HG02610 (cell line): ENCODE measurements at regions not wholly inside any gene's neighbourhood (a gene's known extent, or its start where the extent isn't known, plus 50 kb on each side); places are given as distances from the start of the nearest gene placed in this dataset.
"Not testable (repeated sequence)": the region's sequence is repeated elsewhere in the genome, so short reads cannot be mapped to it uniquely, and the experiment has no call there.

ENCODE experiments used
- ATAC-seq: cut with Tn5 transposase; IDR thresholded peaks from one replicate; pipeline ENCODE4 v1.9.1; 2021; ENCODE audit warnings: mild to moderate bottlenecking, moderate library complexity; ENCODE audit not compliant: unreplicated experiment

DNA sequence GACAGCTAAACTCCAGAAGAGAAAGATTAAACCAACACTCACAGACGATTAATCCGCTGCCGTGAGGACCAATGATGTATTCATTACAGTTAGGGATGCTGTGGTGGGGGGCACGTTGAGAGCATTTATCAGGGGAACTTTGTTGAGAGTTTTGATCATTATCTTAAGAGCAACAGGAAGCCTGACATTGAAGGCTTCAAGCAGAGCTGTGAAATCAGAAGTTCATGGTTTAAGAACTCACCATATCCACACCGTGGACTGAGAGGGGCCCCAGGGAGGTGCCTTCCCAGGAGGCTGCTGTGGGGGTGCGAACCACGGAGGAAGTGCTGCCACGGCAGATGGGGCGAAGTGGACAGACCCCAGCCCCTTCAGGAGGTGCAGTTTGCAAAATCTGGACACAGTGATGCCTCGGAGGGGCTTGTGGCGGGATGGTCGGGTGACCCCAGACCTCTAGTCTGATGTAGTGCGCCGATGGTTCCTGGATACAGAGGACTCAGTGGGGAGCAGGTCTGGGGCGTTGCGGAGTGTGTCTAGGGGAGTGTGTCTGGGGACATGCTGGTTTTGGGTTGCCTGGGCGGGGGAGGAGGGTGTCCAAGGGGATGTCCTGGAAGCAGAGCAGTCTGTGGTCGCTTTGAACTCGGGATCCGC lies 73.0 kb downstream of the DIO3 start:
- no peak for ATAC-seq

DNA sequence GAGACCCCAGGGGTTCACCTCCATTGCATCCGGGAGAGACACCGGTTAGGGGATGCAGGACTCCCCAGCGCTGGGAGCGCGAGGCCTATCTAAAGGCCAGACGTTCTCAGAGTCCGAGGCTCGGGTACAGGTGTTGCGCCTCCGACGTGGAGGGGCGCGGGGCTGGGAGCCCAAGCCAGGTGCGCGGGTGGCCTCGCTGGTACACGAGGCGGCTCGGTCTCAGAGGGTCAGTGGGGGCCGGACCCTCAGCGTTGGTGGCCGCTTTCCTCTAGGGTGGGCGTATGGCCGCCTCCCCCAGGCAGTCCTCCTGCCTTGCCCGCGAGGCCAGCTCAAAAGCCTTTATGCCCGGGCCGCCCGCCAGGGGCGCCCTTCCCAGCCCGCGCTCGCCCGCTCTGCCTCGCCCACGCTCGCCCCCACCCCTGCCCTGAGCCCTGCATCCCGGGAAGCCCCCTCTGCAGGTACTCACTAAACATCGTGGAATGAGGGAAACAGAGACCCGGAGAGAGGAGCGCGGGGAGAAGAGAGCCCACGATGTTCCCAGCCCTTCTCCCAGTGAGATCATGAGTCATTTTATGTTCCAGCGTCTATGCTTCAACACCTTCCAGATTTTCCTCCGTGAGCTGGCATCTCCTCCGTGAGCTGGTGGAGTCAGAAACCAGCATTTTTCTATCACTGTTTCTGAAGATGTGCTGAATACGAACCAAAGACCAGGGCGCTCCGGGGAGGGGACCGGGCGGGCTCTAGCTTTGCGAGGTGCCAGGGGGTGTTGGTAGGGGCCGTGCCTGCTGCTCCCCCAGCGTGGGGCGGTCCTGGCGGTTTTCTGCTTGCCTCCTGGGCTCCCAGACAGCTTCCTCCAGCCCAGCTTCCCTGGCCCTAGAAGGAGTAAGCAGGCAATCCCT lies 73.8 kb downstream of the DIO3 start:
- ATAC-seq = no peak

DNA sequence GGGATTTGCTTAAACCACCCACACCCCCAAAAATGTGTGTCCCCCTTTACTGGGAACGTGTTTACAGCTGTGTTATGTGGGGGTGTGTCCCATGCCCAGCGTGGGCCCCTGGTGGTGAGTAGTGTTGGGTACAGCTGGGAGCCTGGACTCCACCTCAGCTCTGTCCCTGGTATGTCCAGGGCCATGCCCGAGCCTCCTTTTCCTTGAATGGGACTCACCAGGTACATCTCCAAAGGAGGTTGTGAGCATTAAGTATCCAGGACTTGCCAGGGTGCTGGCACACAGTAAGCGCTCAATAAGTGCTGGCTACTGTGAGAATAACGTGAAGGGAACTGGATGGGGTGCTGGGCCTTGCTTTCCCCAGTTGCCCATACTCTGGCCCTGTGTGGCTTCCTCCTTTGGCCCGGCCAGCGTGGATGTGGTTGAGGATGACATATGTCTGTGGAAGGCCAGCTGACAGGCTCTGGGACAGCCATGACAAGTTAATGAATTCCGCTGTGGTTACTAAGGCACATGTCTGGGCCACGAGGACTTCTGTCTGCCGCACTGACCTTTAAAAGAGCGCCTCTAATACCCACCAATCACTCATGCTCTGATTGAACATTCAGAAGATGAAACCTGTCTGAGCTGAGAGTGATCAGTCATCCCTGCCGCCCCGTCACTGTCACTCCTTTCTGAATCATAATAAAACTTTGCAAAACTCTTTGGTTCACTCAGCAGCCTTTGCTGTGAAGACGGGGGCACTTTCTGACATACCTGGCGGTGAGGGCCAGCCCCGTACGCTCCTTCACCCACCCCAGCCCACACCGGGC lies 74.7 kb downstream of the DIO3 start:
- peak; percentile 85 for ATAC-seq

DNA sequence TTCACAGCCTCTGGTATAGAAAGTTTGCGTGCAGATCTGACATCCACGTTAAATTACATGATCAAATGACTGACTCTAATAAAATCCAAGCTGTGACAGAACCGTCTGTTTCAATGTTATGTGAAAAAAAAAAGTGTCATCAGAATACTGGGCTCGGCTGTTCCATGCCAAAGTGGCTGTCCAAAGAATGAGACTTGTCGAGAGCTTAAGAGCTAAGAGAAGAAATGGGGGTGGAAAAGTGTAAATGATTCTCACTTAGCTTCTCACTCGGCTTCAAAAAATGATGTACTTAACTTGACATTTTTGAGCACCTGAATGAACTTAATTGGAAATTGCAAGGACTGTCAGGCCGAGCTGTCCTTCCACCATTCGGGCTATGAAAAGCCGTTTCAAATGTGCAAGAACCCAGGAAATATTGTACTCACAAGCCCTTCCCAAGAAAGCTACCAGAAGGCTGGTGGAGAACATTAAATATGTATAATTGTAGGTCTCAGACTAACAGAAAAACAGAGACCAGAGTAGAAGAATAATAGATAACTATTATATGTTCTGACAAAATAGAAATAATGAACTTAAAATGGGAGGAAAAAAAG lies 78.0 kb downstream of the DIO3 start:
- ATAC-seq = no peak

DNA sequence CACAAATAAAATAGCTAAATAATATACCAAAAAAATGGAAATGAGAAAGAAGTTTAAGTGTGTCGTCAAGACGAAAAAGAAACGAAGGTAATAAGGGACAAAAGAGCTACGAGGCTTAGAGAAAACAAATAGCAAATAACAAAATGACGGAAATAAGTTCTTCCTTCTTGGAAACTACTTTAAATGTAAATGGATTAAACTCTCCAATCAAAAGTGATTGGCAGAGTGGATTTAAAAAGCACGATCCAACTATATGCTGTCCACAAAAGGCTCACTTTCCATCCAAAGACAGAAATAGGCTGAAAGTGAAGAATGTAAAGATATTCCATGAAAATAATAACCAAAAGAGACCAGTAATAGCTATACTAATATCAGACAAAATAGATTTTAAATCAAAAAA lies 82.4 kb downstream of the DIO3 start:
- ATAC-seq = no peak

DNA sequence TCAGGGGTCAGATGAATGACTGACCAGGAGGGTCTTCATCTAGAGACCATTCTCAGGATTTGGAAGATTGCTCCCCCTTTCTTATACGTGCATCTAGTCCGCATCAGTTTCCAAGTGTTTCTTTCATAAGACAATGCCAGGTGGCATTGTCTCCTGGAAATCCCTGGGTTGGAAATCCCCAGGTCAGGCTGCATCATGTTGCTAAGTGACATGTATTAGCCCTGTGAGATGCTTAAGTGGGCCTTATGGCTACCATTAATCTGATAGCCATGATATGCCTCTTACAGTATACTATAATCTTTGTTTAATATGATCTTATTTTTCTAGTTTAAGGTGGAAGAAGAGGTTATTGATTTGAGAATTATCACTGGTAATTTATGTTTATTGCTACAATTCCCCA lies 92.8 kb downstream of the DIO3 start:
- no peak for ATAC-seq

DNA sequence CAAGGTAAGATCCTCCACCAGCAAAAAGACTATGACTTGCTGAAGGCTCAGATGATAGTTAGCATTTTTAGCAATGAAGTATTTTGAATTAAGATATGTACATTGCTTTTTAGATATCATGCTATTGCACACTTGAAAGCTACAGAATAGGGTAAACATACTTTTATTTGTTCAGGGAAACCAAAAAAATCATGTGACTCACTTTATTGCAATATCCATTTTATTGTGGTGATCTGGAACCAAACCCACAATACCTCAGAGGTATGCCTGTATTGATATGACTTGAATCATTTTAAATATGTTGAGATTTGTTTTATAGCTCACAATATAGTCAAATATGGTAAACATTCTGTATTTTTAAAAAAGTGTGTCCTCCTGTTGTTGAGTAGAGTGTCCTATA lies 96.1 kb downstream of the DIO3 start:
- no peak for ATAC-seq

DNA sequence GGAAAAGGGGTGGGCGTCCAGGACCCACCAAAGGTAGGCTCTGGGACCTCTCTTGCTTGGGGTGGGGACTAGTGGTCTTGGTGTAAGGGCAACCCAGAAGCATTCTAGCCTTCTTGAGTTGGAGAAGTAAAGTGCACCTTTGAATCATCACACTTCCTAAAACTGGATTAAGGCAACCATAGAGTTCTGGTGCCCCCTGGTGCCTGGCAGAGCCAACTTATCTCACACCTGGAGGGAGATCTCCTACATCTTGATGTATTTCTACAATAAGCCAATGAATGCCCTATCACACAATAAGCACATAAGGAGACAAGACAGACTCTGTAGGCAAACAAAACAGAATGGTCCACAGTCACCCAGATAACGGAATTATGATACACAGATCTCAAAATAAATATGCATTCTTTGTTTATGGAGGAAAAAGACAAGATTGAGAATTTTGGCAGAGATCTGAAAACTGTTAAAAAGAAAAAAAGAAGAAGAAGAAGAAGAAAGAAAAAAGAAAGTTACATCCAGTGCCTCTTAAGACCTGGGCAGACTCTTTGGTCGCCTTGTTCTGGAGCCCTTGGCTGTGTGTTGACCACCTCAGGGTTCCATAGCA lies 95.9 kb upstream of the PPP2R5C start:
- no peak for ATAC-seq

DNA sequence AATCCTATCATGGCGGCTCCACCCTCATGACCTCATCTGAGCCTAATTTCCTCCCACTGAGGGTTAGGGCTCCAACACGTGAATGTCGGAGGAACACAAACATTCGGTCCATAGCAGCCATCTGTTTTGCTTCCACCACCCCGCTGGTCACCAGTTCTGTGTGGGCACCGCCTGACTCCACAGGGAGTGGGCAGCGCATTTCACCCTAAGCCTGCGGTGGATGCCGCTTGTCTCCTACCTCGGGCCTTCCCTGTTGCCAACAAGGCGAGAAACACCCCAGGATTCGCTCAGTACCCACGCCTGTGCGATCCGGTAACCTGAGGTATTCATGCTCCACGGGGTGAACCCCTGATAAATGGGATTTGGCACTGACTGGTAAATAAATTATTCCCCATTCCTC lies 95.2 kb upstream of the PPP2R5C start:
- ATAC-seq = no peak

DNA sequence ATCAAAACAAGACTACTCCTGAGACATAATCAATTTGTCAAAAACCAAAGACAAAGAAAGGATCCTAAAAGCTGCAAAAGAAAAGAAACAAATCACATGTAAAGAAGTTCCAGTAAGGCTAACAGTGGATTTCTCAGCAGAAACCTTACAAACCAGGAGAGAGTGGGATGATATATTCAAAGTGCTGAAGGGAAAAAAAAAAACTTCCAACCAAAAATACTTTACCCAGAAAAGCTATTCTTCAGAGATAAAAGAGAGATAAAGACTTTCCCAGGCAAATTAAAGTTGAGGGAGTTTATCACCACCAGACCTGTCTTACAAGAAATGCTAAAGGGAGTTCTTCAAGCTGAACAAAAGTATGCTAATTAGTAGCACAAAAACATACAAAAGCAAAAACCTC lies 91.9 kb upstream of the PPP2R5C start:
- no peak for ATAC-seq

DNA sequence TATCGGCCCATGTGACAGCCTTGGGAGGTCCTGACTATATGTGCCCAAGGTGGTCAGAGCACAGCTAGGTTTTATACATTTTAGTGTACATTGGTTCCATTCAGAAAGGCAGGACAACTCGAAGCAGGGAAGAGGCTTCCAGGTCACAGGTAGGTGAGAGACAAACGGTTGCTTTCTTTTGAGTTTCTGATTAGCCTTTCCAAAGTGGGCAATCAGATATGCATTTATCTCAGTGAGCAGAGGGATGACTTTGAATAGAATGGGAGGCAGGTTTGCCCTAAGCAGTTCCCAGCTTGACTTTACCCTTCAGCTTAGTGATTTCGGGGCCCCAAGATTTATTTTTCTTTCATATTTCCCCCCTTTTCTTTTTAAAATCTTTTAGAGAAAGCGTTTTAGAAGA lies 87.6 kb upstream of the PPP2R5C start:
- ATAC-seq = no peak

DNA sequence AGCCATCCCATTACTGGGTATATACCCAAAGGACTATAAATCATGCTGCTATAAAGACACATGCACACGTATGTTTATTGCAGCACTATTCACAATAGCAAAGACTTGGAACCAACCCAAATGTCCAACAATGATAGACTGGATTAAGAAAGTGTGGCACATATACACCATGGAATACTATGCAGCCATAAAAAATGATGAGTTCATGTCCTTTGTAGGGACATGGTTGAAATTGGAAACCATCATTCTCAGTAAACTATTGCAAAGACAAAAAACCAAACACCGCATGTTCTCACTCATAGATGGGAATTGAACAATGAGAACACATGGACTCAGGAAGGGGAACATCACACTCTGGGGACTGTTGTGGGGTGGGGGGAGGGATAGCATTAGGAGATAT lies 85.7 kb upstream of the PPP2R5C start:
- not testable (repeated sequence) for ATAC-seq

DNA sequence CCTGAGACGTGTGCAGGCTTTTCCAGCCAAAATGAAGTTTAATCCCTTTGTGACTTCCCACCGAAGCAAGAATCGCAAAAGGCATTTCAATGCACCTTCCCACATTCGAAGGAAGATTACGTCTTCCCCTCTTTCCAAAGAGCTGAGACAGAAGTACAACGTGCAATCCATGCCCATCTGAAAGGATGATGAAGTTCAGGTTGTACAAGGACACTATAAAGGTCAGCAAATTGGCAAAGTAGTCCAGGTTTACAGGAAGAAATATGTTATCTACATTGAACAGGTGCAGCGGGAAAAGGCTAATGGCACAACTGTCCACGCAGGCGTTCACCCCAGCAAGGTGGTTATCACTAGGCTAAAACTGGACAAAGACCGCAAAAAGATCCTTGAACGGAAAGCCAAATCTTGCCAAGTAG lies 83.6 kb upstream of the PPP2R5C start:
- not testable (repeated sequence) for ATAC-seq

DNA sequence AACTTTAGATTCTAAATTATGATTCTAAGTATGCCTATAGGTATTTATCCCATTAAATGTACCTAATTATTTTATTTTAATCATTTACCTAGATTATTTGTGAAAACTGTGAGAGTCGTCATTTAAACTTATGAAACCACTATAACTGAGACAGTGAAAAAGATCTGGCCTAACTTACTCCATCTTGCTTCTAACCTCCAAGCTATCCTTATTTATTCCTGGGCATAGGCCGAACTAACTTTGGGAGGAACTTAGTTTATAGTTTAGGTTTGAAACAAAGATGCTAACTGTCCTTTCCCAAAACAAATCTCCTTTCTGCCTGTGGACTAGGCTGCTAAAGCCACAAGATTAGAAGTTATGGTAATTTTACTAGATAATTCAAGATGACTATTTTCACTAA lies 79.7 kb upstream of the PPP2R5C start:
- ATAC-seq = no peak

DNA sequence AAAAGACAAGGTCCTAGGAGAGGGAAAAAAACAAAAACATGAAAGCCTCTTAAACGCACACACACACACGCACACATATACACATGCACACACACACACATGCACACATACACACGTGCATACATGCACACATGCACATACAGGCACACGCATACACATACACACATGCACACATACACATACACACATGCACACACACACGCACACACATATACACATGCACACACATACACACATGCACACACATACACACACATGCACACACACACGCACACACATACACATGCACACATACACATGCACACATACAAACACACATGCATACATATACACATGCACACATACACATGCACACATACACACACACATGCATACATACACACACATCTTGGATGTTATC lies 78.1 kb upstream of the PPP2R5C start:
- ATAC-seq = no peak

DNA sequence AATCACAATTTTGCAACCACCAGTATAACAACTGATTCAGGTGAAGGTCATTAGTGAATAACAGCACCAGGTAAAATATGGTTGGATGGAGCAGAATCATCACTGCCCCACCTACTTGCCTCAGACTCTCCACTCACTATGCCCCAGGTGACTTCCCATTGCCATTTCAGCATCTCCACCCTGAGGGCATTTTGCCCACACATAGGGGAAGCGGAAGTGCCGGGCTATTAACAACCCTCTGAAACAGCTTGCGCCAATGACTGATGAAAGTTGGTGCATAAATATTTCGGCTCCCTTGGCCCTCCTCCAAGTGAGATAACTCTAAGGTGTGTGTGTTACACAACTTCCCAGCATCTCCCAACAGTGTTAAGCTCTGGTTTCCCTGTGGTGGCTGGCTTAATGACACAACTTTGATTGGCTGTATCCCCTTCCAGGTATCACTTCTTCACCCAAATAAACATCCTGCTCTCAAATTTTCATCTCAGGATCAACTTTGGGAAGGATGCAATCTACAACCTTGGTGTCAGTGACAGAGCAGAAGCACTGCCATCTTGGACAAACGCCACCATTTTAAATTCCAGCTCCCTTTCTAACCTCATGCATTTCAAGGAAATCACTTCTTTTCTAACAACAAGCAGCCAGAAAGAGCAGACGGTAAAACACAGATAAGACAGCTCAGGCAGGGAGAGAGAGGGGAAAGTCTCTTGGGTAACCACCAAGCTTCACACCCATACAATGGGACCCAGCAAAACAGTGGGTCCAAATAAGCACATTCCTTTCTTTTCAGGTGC lies 73.6 kb upstream of the PPP2R5C start:
- ATAC-seq = no peak

DNA sequence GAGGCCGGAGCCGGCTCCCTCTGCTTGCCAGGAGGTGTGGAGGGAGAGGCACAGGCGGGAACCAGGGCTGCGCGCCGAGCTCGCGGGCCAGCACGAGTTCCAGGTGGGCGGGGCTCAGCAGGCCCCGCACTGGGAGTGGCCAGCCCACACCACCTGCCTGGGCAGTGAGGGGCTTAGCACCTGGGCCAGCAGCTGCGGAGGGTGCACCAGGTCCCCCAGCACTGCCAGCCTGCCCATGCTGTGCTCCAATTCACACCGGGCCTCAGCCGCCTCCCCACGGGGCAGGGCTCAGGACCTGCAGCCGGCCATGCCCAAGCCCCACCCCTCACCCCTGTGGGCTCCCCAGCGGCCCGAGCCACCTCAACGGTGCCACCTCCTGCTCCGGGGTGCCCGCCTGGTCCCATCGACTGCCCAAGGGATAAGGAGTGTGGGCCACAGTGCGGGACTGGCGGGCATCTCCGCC lies 72.4 kb upstream of the PPP2R5C start:
- ATAC-seq = no peak

DNA sequence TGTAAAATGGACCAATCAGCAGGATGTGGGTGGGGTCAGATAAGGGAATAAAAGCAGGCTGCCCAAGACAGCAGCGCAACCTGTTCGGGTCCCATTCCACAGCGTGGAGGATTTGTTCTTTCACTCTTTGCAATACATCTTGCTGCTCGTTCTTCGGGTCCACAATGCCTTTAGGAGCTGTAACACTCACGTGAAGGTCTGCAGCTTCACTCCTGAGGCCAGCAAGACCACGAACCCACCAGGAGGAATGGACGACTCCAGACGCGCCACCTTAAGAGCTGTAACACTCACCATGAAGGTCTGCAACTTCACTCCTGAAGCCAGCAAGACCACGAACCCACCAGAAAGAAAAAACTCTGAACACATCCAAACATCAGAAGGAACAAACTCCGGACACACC lies 71.5 kb upstream of the PPP2R5C start:
- ATAC-seq = not testable (repeated sequence)

DNA sequence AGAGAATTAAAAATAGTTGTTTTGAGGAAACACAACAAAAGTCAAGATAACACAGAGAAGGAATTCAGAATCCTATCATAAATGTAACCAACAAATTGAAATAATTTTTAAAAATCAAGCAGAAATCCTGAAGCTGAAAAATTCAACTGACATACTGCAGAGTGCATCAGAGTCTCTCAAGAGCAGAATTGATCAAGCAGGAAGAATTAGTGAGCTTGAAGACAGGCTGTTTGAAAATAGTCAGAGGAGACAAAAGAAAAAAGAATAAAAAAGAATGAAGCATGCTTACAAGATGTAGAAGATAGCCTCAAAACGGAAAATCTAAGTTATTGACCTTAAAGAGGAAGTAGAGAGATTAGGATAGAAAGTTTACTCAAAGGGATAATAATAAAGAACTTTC lies 65.8 kb upstream of the PPP2R5C start:
- ATAC-seq = no peak

DNA sequence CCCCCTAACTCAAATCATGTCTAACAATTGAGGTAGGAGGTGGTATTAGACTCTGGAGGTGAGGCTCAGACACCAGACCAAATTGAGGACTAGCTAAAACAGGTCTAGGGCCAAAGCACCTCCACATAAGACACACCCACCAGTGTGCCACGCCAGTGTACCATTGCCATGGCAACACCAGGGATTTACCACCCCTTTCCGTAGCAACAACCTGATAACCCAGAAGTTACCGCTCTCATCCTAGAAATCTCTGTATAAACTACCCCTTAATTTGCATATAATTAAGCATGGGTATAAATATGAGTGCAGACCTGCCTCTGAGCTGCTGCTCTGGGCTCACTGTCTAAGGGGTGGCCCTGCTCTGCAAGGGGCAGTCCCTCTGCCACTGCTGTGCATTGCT lies 57.4 kb upstream of the PPP2R5C start:
- ATAC-seq = no peak
